NCI-H2171 (cell line): ENCODE measurements at regions not wholly inside any gene's neighbourhood (a gene's known extent, or its start where the extent isn't known, plus 50 kb on each side); places are given as distances from the start of the nearest gene placed in this dataset.
A peak's percentile ranks its signal among the peaks of the same experiment; 100 is the strongest.

Experiments
- DNase-seq: peaks from one replicate; lab custom pipeline; 2025; lab: John Stamatoyannopoulos, UW

- no peak for DNase-seq
Observed at GRCh38 chr17:77725846-77726245, 232.7 kb upstream of the TNRC6C start.

GRCh38 chr17:77726549-77727006, 231.9 kb upstream of the TNRC6C start:
- no peak for DNase-seq

GRCh38 chr17:77727037-77727615, 231.4 kb upstream of the TNRC6C start:
- no peak for DNase-seq

GRCh38 chr17:77728474-77728795, 230.1 kb upstream of the TNRC6C start:
- DNase-seq = no peak

- DNase-seq = no peak
Observed at GRCh38 chr17:77728871-77729270, 229.6 kb upstream of the TNRC6C start.

- DNase-seq = no peak
Observed at GRCh38 chr17:77729587-77729986, 228.9 kb upstream of the TNRC6C start.

GRCh38 chr17:77730376-77730775, 228.1 kb upstream of the TNRC6C start:
- no peak for DNase-seq

GRCh38 chr17:77733576-77734296, 224.8 kb upstream of the TNRC6C start:
- no peak for DNase-seq

GRCh38 chr17:77734371-77735080, 224.0 kb upstream of the TNRC6C start:
- DNase-seq = peak; percentile 85

- peak; percentile 40 for DNase-seq
Observed at GRCh38 chr17:77735081-77735565, 223.4 kb upstream of the TNRC6C start.

GRCh38 chr17:77735566-77736198, 222.8 kb upstream of the TNRC6C start:
- DNase-seq = no peak

- no peak for DNase-seq
Observed at GRCh38 chr17:77736199-77736585, 222.3 kb upstream of the TNRC6C start.

GRCh38 chr17:77736721-77737120, 221.8 kb upstream of the TNRC6C start:
- no peak for DNase-seq

GRCh38 chr17:77737442-77738265, 220.8 kb upstream of the TNRC6C start:
- no peak for DNase-seq

- no peak for DNase-seq
Observed at GRCh38 chr17:77738751-77739531, 219.6 kb upstream of the TNRC6C start.

GRCh38 chr17:77740481-77740880, 218.0 kb upstream of the TNRC6C start:
- DNase-seq = no peak

GRCh38 chr17:77741109-77741508, 217.4 kb upstream of the TNRC6C start:
- DNase-seq = no peak

GRCh38 chr17:77742579-77742978, 215.9 kb upstream of the TNRC6C start:
- DNase-seq = no peak

- DNase-seq = no peak
Observed at GRCh38 chr17:77744066-77744988, 214.2 kb upstream of the TNRC6C start.

- DNase-seq = no peak
Observed at GRCh38 chr17:77745702-77746101, 212.8 kb upstream of the TNRC6C start.
